PC-9 (cell line): ENCODE measurements at regions not wholly inside any gene's neighbourhood (a gene's known extent, or its start where the extent isn't known, plus 50 kb on each side); places are given as distances from the start of the nearest gene placed in this dataset.

Experiments used
- BruUV-seq: library from RNA; stranded (reverse); fragments of 400-500 nt; replicated peaks from 2 replicates; lab custom pipeline; 2021; lab: Mats Ljungman, UMichigan
- CTCF ChIA-PET: fragments of 300-600 bp; sonication (Branson Sonifier 250); formaldehyde crosslinking; loops from one replicate; lab custom pipeline; 2022; ENCODE audit warnings: antibody characterized with exemption; lab: Charles Lee
- POLR2A ChIA-PET: fragments of 300-600 bp; sonication (Branson Sonifier 250); formaldehyde crosslinking; loops from one replicate; lab custom pipeline; 2022; ENCODE audit warnings: antibody characterized with exemption; ENCODE audit not compliant: unreplicated experiment; lab: Charles Lee
- DNase-seq, 2 experiments: peaks; one replicate each; pipeline versions ENCODE4 v3.0.0 to v3.0.0-alpha.2; 2015 to 2022; ENCODE audit warnings: mixed read lengths in 1 of 2
- H2AFZ ChIP-seq: fragments of 200-600 bp; sonication (generic); 2 replicates; pipeline ENCODE4 v1.8.1; 2017; ENCODE audit warnings: antibody characterized with exemption
- H3F3A ChIP-seq: fragments of 200-600 bp; sonication (generic); 2 replicates; pipeline ENCODE4 v1.8.1; 2017; ENCODE audit warnings: antibody characterized with exemption, mild to moderate bottlenecking, low read depth; ENCODE audit not compliant: insufficient read depth
- H3K27ac ChIP-seq: fragments of 200-600 bp; sonication (generic); 2 replicates; pipeline ENCODE4 v1.6.1; 2016; ENCODE audit warnings: mixed run types
- H3K27me3 ChIP-seq: fragments of 200-600 bp; sonication (generic); 2 replicates; pipeline ENCODE4 v1.6.1; 2016; ENCODE audit warnings: low read depth, mixed run types; ENCODE audit not compliant: insufficient read depth
- H3K36me3 ChIP-seq: fragments of 200-600 bp; sonication (generic); 2 replicates; pipeline ENCODE4 v1.6.1; 2016; ENCODE audit warnings: low read depth, mixed run types
- H3K4me1 ChIP-seq: fragments of 200-600 bp; sonication (generic); replicated peaks from 2 replicates; pipeline ENCODE4 v1.6.1; 2016; ENCODE audit warnings: mixed run types; ENCODE audit not compliant: insufficient read depth
- H3K4me2 ChIP-seq: fragments of 200-600 bp; sonication (generic); 2 replicates; pipeline ENCODE4 v1.6.1; 2017; ENCODE audit warnings: mixed run types
- H3K4me3 ChIP-seq: fragments of 200-600 bp; sonication (generic); 2 replicates; pipeline ENCODE4 v1.6.1; 2016; ENCODE audit warnings: mixed run types
- H3K79me2 ChIP-seq: fragments of 200-600 bp; sonication (generic); 2 replicates; pipeline ENCODE4 v1.6.1; 2017; ENCODE audit warnings: low read depth, mixed run types
- H3K9me2 ChIP-seq: fragments of 200-600 bp; sonication (generic); 2 replicates; pipeline ENCODE4 v1.8.1; 2017; ENCODE audit warnings: mild to moderate bottlenecking; ENCODE audit not compliant: insufficient read depth
- H3K9me3 ChIP-seq: fragments of 200-600 bp; sonication (generic); 2 replicates; pipeline ENCODE4 v1.8.1; 2016; ENCODE audit warnings: low read depth; ENCODE audit not compliant: insufficient read depth
- H4K20me1 ChIP-seq: fragments of 200-600 bp; sonication (generic); 2 replicates; pipeline ENCODE4 v1.8.1; 2017; ENCODE audit not compliant: insufficient read depth
- EZH2 ChIP-seq: fragments of 200-600 bp; sonication (generic); IDR thresholded peaks from 2 replicates; pipeline ENCODE4 v1.8.0; 2017; ENCODE audit warnings: antibody characterized with exemption, low read depth
- intact Hi-C: fragments of 100-400 bp; cut with micrococcal nuclease; formaldehyde crosslinking; loops from one replicate; pipeline ENCODE4 v1.10.0; 2022; ENCODE audit not compliant: unreplicated experiment
- TF ChIP-seq, protein P1 (sequence below): fragments of 200-600 bp; sonication (generic); conservative IDR thresholded peaks from 2 replicates; pipeline ENCODE4 v1.6.1; 2017; ENCODE audit warnings: mixed run types, antibody characterized with exemption, mild to moderate bottlenecking, moderate library complexity

GRCh38 chr3:140828585-140828984 lies 113.1 kb upstream of the SLC25A36 start:
- no TSS peak for BruUV-seq
- intact Hi-C loops: no loop called here
- Histone ChIP-seq H3K27ac (no peak overlapping the region), H3K9me2 (no peaks in the 10 kb centered on the region), H3K9me3 (no peaks in the 10 kb centered on the region), H3K4me1 (no peaks in the 10 kb centered on the region), H3F3A (no peaks in the 10 kb centered on the region), H3K79me2 (no peaks in the 10 kb centered on the region), H3K4me3 (no peak overlapping the region), H2AFZ (no peak overlapping the region), H4K20me1 (no peaks in the 10 kb centered on the region), H3K4me2 (no peak overlapping the region), H3K36me3 (no peaks in the 10 kb centered on the region), H3K27me3 (no peaks in the 10 kb centered on the region)
- ChIA-PET POLR2A (no interaction called here), CTCF (no interaction called here)
- no peak for TF ChIP-seq EZH2
- TF ChIP-seq, protein P1, sequence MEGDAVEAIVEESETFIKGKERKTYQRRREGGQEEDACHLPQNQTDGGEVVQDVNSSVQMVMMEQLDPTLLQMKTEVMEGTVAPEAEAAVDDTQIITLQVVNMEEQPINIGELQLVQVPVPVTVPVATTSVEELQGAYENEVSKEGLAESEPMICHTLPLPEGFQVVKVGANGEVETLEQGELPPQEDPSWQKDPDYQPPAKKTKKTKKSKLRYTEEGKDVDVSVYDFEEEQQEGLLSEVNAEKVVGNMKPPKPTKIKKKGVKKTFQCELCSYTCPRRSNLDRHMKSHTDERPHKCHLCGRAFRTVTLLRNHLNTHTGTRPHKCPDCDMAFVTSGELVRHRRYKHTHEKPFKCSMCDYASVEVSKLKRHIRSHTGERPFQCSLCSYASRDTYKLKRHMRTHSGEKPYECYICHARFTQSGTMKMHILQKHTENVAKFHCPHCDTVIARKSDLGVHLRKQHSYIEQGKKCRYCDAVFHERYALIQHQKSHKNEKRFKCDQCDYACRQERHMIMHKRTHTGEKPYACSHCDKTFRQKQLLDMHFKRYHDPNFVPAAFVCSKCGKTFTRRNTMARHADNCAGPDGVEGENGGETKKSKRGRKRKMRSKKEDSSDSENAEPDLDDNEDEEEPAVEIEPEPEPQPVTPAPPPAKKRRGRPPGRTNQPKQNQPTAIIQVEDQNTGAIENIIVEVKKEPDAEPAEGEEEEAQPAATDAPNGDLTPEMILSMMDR: no peak
- no peak for DNase-seq

- no peak for DNase-seq
- Histone ChIP-seq H3K27ac (no peak overlapping the region), H3K27me3 (no peaks in the 10 kb centered on the region), H3K79me2 (no peaks in the 10 kb centered on the region), H3K9me2 (no peaks in the 10 kb centered on the region), H3F3A (no peaks in the 10 kb centered on the region), H3K4me3 (no peak overlapping the region), H4K20me1 (no peaks in the 10 kb centered on the region), H3K4me1 (no peaks in the 10 kb centered on the region), H3K9me3 (no peaks in the 10 kb centered on the region), H3K4me2 (no peak overlapping the region), H3K36me3 (no peaks in the 10 kb centered on the region), H2AFZ (no peak overlapping the region)
- ChIA-PET POLR2A (no interaction called here), CTCF (no interaction called here)
- TF ChIP-seq, protein P1: no peak
- no peak for TF ChIP-seq EZH2
- no TSS peak for BruUV-seq
- intact Hi-C loops: no loop called here
These were observed 111.8 kb upstream of the SLC25A36 start for GRCh38 chr3:140829796-140830195.

- CTCF ChIA-PET: no interaction called here
- Histone ChIP-seq H3K4me2 (no peak overlapping the region), H3K27ac (no peak overlapping the region), H3K9me3 (no peaks in the 10 kb centered on the region), H3K4me3 (no peak overlapping the region), H3K27me3 (no peaks in the 10 kb centered on the region), H2AFZ (no peak overlapping the region), H3K36me3 (no peaks in the 10 kb centered on the region), H3K9me2 (no peaks in the 10 kb centered on the region), H3F3A (no peaks in the 10 kb centered on the region), H3K4me1 (no peaks in the 10 kb centered on the region), H3K79me2 (no peaks in the 10 kb centered on the region), H4K20me1 (no peaks in the 10 kb centered on the region)
- intact Hi-C loops: no loop called here
- POLR2A ChIA-PET: no interaction called here
- DNase-seq: no peak
- no TSS peak for BruUV-seq
- no peak for TF ChIP-seq EZH2
- TF ChIP-seq, protein P1: no peak
These were observed 111.2 kb upstream of the SLC25A36 start for GRCh38 chr3:140830391-140830790.
